Fibroblast of pulmonary artery (primary cell): ENCODE measurements at regions not wholly inside any gene's neighbourhood (a gene's known extent, or its start where the extent isn't known, plus 50 kb on each side); places are given as distances from the start of the nearest gene placed in this dataset.

Source experiments
- DNase-seq: peaks from one replicate; pipeline ENCODE4 v3.0.0-alpha.2; 2010; ENCODE audit warnings: low read depth
- H3K4me3 ChIP-seq: replicated peaks from 2 replicates; pipeline ENCODE4 v1.5.1; 2011; ENCODE audit warnings: low read depth, mild to moderate bottlenecking, control low read depth, low read length, moderate library complexity
- TF ChIP-seq, protein P1 (sequence below): IDR thresholded peaks from 2 replicates; pipeline ENCODE4 v1.5.1; 2011; ENCODE audit warnings: mild to moderate bottlenecking, control low read depth, low read length, inconsistent platforms; ENCODE audit errors: missing control alignments

DNA sequence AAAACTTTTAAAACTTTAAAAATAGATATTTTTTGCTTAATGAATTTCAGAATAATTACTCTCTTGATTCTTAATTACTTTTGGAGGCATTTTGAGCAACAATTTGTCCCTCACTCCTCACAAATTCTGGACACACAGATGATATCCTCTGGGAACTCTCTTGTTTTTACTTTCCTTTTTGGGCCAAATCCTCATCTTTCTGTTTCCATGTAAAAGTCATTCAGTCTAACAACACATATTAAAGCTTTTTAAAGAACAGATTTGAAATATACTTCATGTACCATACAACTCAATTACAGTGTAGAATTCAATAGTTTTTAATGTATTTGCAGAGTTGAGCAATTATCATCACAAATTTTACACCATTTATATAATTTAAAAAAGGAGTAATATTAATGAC, 983.1 kb downstream of the STIM2 start:
- no peak for DNase-seq
- TF ChIP-seq, protein P1, sequence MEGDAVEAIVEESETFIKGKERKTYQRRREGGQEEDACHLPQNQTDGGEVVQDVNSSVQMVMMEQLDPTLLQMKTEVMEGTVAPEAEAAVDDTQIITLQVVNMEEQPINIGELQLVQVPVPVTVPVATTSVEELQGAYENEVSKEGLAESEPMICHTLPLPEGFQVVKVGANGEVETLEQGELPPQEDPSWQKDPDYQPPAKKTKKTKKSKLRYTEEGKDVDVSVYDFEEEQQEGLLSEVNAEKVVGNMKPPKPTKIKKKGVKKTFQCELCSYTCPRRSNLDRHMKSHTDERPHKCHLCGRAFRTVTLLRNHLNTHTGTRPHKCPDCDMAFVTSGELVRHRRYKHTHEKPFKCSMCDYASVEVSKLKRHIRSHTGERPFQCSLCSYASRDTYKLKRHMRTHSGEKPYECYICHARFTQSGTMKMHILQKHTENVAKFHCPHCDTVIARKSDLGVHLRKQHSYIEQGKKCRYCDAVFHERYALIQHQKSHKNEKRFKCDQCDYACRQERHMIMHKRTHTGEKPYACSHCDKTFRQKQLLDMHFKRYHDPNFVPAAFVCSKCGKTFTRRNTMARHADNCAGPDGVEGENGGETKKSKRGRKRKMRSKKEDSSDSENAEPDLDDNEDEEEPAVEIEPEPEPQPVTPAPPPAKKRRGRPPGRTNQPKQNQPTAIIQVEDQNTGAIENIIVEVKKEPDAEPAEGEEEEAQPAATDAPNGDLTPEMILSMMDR = no peak
- no peak overlapping the region for H3K4me3 ChIP-seq

DNA sequence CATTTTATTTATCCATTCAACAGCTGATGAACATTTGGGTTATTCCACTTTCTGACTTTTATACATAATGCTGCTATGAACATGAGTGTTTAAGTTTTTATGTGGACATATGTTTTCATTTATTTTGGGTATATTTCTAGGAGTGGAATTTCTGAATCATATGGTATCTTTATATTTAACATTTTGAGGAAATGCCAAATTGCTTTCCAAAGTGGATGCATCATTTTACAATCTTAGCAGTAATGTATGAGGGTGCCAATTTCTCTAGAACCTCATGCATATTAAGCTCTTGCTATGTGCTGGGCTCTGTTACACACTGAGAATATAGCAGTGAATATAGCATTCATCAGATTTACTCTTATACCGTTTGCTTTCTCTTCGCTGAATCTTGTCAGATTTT, 983.7 kb downstream of the STIM2 start:
- H3K4me3 ChIP-seq = no peak overlapping the region

GRCh38 chr4:27846951-27847350, 986.3 kb downstream of the STIM2 start:
- TF ChIP-seq, protein P1 = no peak
- H3K4me3 ChIP-seq = no peak overlapping the region
- DNase-seq = no peak

More for the DNA sequence above, 983.7 kb downstream of the STIM2 start:
- no peak for DNase-seq
- TF ChIP-seq, protein P1 = no peak

DNA sequence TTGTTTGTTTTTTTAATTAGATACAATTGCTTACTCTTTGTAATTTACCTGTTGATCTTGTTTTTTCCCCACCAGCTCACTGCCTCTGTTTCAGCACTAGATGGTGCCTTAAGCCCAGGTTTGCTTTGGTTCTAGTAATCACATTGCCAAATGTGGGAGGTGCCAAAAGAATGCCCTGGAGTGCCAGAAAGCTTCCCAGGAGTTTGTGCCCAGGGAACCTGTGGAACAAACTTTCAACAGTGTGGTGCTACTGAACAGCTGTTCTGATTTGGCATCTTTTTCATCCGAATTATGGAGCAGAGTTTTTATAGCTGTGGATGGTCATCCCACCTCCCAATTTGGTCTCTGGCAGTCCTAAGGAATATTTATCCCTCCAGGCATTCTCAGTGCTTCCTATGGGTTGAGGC, 1000.7 kb downstream of the STIM2 start:
- DNase-seq = peak; percentile 60
- TF ChIP-seq, protein P1 = peak; percentile 58
- no peak overlapping the region for H3K4me3 ChIP-seq

- no peak overlapping the region for H3K4me3 ChIP-seq
- TF ChIP-seq, protein P1 = no peak
- DNase-seq = peak; percentile 7
These were observed 1001.2 kb downstream of the STIM2 start for GRCh38 chr4:27861802-27862201.

GRCh38 chr4:27873596-27873995, 1013.0 kb downstream of the STIM2 start:
- DNase-seq = no peak
- TF ChIP-seq, protein P1 = no peak

GRCh38 chr4:27881705-27882104, 1021.1 kb downstream of the STIM2 start:
- TF ChIP-seq, protein P1 = no peak
- H3K4me3 ChIP-seq = no peak overlapping the region
- DNase-seq = no peak

More at GRCh38 chr4:27873596-27873995, 1013.0 kb downstream of the STIM2 start:
- no peak overlapping the region for H3K4me3 ChIP-seq
